ENCODE measurements at regions not wholly inside any gene's neighbourhood (a gene's known extent, or its start where the extent isn't known, plus 50 kb on each side); places are given as distances from the start of the nearest gene placed in this dataset.

DNA sequence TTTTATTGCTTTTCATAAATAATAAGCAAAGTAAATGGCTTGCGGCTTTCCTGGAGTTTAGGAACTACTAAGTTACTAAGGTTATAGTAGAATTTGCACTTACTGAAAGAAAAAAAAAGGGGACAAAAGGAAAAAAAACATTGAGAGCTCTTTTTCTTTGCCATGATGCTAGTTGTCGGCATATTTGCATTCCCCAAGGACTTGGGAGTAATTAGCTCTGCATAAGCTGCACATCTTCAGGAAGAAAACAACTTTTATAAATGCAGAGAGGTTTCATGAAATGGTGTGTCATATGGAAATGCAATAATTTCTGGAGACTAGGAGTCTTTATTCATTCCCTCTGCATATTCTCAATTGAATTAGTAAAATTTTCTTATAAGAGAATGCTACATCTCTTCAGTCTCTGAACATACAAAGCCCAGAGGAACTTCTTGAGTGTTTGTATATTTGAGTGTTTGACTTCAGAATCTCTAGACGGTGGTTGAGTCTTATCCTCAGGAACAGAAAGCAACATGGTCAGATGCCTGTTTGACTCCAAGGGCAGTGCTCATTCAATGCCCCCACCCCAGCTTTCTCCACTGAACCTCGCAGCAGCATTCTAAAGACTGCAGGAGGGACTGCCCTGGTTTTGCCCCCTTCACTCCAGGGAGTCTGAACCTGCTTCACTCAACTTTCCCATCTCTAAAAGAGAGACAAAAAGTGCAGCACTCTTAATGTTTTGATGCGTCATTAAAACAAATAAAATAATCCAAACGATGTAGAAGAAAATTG is 158.9 kb upstream of the EEA1 start:
- Histone ChIP-seq H3K4me1 (ENCODE audit: insufficient read depth, low read length, poor library complexity, severe bottlenecking) (no peaks in the 10 kb centered on the region), H2AFZ (ENCODE audit: low read length) (no peak overlapping the region), H3K27me3 (ENCODE audit: insufficient read depth, low read length, poor library complexity, severe bottlenecking) (no peaks in the 10 kb centered on the region), H3F3A (ENCODE audit: low read depth) (no peaks in the 10 kb centered on the region), H3K4me3 (ENCODE audit: low read length, poor library complexity, severe bottlenecking) (no peak overlapping the region), H3K9ac (ENCODE audit: low read depth, low read length, poor library complexity, severe bottlenecking) (no peak overlapping the region), H3K79me2 (ENCODE audit: insufficient read depth, low read length) (no peaks in the 10 kb centered on the region), H4K20me1 (ENCODE audit: insufficient read depth, low read length, poor library complexity, severe bottlenecking) (no peaks in the 10 kb centered on the region), H3K36me3 (ENCODE audit: insufficient read depth, low read length) (no peaks in the 10 kb centered on the region), H3K9me2 (replicated peaks; ENCODE audit: low read depth, low read length) (no peaks in the 10 kb centered on the region), H3K4me2 (ENCODE audit: low read depth, low read length, poor library complexity, severe bottlenecking) (no peak overlapping the region), H3K9me3 (ENCODE audit: insufficient read depth, low read depth, low read length) (no peaks in the 10 kb centered on the region)
- TF ChIP-seq, protein P1, sequence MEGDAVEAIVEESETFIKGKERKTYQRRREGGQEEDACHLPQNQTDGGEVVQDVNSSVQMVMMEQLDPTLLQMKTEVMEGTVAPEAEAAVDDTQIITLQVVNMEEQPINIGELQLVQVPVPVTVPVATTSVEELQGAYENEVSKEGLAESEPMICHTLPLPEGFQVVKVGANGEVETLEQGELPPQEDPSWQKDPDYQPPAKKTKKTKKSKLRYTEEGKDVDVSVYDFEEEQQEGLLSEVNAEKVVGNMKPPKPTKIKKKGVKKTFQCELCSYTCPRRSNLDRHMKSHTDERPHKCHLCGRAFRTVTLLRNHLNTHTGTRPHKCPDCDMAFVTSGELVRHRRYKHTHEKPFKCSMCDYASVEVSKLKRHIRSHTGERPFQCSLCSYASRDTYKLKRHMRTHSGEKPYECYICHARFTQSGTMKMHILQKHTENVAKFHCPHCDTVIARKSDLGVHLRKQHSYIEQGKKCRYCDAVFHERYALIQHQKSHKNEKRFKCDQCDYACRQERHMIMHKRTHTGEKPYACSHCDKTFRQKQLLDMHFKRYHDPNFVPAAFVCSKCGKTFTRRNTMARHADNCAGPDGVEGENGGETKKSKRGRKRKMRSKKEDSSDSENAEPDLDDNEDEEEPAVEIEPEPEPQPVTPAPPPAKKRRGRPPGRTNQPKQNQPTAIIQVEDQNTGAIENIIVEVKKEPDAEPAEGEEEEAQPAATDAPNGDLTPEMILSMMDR (conservative IDR thresholded peaks at IDR 0.05; ENCODE audit: low read length): no peak
- TF ChIP-seq EZH2phosphoT487 (IDR thresholded peaks at IDR 0.05; ENCODE audit: borderline replicate concordance): no peak

DNA sequence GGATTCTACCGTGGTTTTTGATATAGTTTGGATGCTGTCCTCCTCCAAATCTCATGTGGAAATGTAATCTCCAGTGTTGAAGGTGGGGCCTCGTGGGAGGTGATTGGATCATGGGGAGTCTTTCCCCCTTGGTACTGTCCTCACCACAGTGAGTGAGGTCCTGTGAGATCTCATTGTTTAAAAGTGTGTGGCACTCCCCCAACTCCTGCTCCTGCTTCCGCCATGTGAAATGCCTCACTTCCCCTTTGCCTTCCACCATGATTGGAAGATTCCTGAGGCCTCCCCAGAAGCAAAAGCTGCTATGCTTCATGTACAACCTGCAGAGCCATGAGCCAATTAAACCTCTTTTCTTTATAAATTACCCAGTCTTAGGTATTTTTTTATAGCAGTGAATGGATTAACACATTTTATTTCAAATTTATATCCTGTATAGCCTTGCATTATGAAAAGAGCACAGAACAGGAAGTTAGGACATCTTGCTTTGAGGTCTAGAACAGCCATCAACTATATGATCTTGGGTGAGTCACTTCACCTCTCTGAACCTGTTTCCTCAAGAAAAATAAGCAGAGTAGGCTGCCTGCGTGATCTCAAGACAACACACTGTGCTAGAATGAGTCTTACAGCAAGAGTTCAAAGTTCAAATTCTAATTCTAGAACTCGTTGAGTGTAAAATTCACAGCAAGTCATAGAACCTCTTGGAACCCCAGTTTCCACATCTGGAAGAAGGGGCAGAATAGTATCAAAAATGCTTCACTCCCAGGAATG is 160.9 kb upstream of the EEA1 start:
- H3K9me3 ChIP-seq (ENCODE audit: insufficient read depth, low read depth, low read length): no peaks in the 10 kb centered on the region
- TF ChIP-seq, protein P1 (conservative IDR thresholded peaks at IDR 0.05; ENCODE audit: low read length): no peak
- no peak for TF ChIP-seq EZH2phosphoT487 (IDR thresholded peaks at IDR 0.05; ENCODE audit: borderline replicate concordance)
- no peaks in the 10 kb centered on the region for H3K27me3 ChIP-seq (ENCODE audit: insufficient read depth, low read length, poor library complexity, severe bottlenecking)
- H3K4me1 ChIP-seq (ENCODE audit: insufficient read depth, low read length, poor library complexity, severe bottlenecking): no peaks in the 10 kb centered on the region
- H4K20me1 ChIP-seq (ENCODE audit: insufficient read depth, low read length, poor library complexity, severe bottlenecking): no peaks in the 10 kb centered on the region
- no peak overlapping the region for H3K9ac ChIP-seq (ENCODE audit: low read depth, low read length, poor library complexity, severe bottlenecking)
- no peaks in the 10 kb centered on the region for H3F3A ChIP-seq (ENCODE audit: low read depth)
- H3K79me2 ChIP-seq (ENCODE audit: insufficient read depth, low read length): no peaks in the 10 kb centered on the region
- no peak overlapping the region for H2AFZ ChIP-seq (ENCODE audit: low read length)
- no peaks in the 10 kb centered on the region for H3K36me3 ChIP-seq (ENCODE audit: insufficient read depth, low read length)
- no peak overlapping the region for H3K4me3 ChIP-seq (ENCODE audit: low read length, poor library complexity, severe bottlenecking)
- no peak overlapping the region for H3K4me2 ChIP-seq (ENCODE audit: low read depth, low read length, poor library complexity, severe bottlenecking)
- H3K9me2 ChIP-seq (replicated peaks; ENCODE audit: low read depth, low read length): no peaks in the 10 kb centered on the region

DNA sequence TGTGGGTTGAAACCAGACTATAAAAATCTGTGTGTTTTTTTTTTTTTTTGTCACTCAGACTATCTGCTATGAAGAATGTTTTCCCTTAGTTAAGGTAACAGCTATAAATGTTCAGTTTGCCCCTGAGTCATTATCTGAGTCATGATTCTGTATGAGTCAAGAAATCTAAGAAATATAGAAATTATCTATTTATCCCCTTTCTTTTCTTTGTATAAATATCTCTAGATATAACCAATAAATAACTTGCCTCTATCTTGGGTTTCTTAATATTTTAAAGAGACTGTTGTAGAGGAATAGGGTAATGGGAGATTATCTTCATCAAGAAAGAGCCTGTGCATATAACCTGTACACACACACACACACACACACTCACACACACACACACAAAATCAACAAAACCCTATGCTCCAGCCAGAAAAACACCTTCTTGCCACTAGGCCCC is 161.7 kb upstream of the EEA1 start:
- Histone ChIP-seq H3K9me3 (ENCODE audit: insufficient read depth, low read depth, low read length) (no peaks in the 10 kb centered on the region), H3K36me3 (ENCODE audit: insufficient read depth, low read length) (no peaks in the 10 kb centered on the region), H3K4me3 (ENCODE audit: low read length, poor library complexity, severe bottlenecking) (no peak overlapping the region), H3K4me2 (ENCODE audit: low read depth, low read length, poor library complexity, severe bottlenecking) (no peak overlapping the region), H3K4me1 (ENCODE audit: insufficient read depth, low read length, poor library complexity, severe bottlenecking) (no peaks in the 10 kb centered on the region), H4K20me1 (ENCODE audit: insufficient read depth, low read length, poor library complexity, severe bottlenecking) (no peaks in the 10 kb centered on the region), H3K27me3 (ENCODE audit: insufficient read depth, low read length, poor library complexity, severe bottlenecking) (no peaks in the 10 kb centered on the region), H2AFZ (ENCODE audit: low read length) (no peak overlapping the region), H3K9ac (ENCODE audit: low read depth, low read length, poor library complexity, severe bottlenecking) (no peak overlapping the region), H3K79me2 (ENCODE audit: insufficient read depth, low read length) (no peaks in the 10 kb centered on the region), H3F3A (ENCODE audit: low read depth) (no peaks in the 10 kb centered on the region), H3K9me2 (replicated peaks; ENCODE audit: low read depth, low read length) (no peaks in the 10 kb centered on the region)
- TF ChIP-seq, protein P1 (conservative IDR thresholded peaks at IDR 0.05; ENCODE audit: low read length): no peak
- no peak for TF ChIP-seq EZH2phosphoT487 (IDR thresholded peaks at IDR 0.05; ENCODE audit: borderline replicate concordance)
